ENCODE measurements at regions not wholly inside any gene's neighbourhood (a gene's known extent, or its start where the extent isn't known, plus 50 kb on each side); places are given as distances from the start of the nearest gene placed in this dataset.

DNA sequence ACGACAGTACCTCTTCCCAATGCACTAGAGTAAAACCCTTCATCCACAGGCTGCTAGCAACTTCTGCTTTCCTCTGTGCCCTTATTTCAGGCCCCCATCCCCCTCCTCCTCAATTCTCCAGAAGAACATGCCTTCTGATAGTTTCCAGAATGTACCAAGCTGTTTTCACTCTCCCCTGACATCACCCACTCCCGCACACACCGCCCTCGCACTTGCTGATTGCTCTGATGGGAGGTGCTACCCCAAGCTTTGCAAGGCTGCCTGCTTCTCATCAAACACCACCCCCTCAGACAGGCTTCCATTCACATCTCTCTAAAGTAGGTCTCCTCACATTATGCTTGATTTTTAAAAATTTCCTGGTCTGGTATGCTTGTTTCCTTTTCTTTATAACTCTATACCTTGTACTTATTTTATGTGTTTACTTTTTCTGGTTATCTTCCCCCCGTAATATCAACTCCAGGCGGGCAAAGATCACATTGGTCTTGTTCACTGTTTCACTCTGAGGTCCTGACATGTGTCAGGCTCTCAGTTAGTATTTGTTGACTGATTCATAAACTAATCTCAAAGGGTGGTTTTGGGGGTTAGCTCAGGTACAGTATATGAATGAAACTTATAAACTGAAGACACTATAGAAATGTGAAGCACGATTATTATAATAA lies 91.0 kb upstream of the C9orf72 start:
- Histone ChIP-seq H3K9me3 (ENCODE audit: control insufficient read depth, low read length) (no peaks in the 10 kb centered on the region), H3K4me3 (ENCODE audit: low read length) (no peak overlapping the region), H3K27ac (ENCODE audit: low read depth, low read length) (no peak overlapping the region), H3K4me1 (ENCODE audit: control insufficient read depth, insufficient read depth, low read length) (peaks cover 3% of the 10 kb centered on the region), H3K27me3 (ENCODE audit: control insufficient read depth, insufficient read depth, low read length, poor library complexity, severe bottlenecking) (peaks cover 15% of the 10 kb centered on the region), H3K9ac (ENCODE audit: extremely low read depth, low read length, poor library complexity, severe bottlenecking) (no peak overlapping the region), H3K36me3 (ENCODE audit: control insufficient read depth, insufficient read depth, low read length) (no peaks in the 10 kb centered on the region)
- H3K4me3 Mint-ChIP-seq = no peak overlapping the region
- H3K27me3 Mint-ChIP-seq (ENCODE audit: insufficient read depth) = peaks cover 18% of the 10 kb centered on the region
- H3K36me3 Mint-ChIP-seq (ENCODE audit: low read depth) = no peaks in the 10 kb centered on the region
- peak; percentile 54 for DNase-seq
- peaks cover 27% of the 10 kb centered on the region for H3K4me1 Mint-ChIP-seq
- no peaks in the 10 kb centered on the region for H3K9me3 Mint-ChIP-seq
- 90 to 91% methylated on average over 5 to 7 of the region's 7 CpGs for WGBS, 2 experiments (ENCODE audit: insufficient coverage in 1 of 2, insufficient read length in 1 of 2)
- no peak for TF ChIP-seq CTCF (conservative IDR thresholded peaks at IDR 0.05)
- H3K27ac Mint-ChIP-seq = no peak overlapping the region

DNA sequence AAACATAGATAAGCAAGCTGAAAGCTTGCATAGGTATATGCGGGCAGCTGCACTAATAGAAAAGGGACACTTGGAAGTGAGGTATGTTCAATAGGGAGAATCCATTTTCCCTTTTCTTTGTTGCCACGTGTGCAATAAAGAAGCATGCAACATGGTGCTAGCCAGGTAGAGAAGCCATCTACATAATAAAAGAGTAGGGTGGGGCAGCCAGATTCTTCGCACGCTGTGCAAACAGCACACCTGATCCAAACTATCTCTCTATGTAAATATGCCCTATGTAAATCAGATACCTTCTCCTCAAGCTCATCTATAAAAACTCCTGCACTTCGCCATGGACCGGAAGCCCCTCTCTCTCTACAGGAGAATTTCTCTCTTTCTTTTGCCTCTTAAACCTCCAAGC lies 91.9 kb upstream of the C9orf72 start:
- Histone ChIP-seq H3K9me3 (ENCODE audit: control insufficient read depth, low read length) (no peaks in the 10 kb centered on the region), H3K27me3 (ENCODE audit: control insufficient read depth, insufficient read depth, low read length, poor library complexity, severe bottlenecking) (peaks cover 15% of the 10 kb centered on the region), H3K36me3 (ENCODE audit: control insufficient read depth, insufficient read depth, low read length) (no peaks in the 10 kb centered on the region), H3K27ac (ENCODE audit: low read depth, low read length) (no peak overlapping the region), H3K9ac (ENCODE audit: extremely low read depth, low read length, poor library complexity, severe bottlenecking) (no peak overlapping the region), H3K4me3 (ENCODE audit: low read length) (no peak overlapping the region), H3K4me1 (ENCODE audit: control insufficient read depth, insufficient read depth, low read length) (peaks cover 3% of the 10 kb centered on the region)
- peaks cover 26% of the 10 kb centered on the region for H3K4me1 Mint-ChIP-seq
- H3K27ac Mint-ChIP-seq = no peak overlapping the region
- H3K27me3 Mint-ChIP-seq (ENCODE audit: insufficient read depth) = peaks cover 18% of the 10 kb centered on the region
- 79 to 81% methylated on average over 6 of the region's 6 CpGs for WGBS, 2 experiments (ENCODE audit: insufficient coverage in 1 of 2, insufficient read length in 1 of 2)
- H3K36me3 Mint-ChIP-seq (ENCODE audit: low read depth) = no peaks in the 10 kb centered on the region
- DNase-seq = peak; percentile 45
- no peak for TF ChIP-seq CTCF (conservative IDR thresholded peaks at IDR 0.05)
- H3K4me3 Mint-ChIP-seq = no peak overlapping the region
- H3K9me3 Mint-ChIP-seq = no peaks in the 10 kb centered on the region

DNA sequence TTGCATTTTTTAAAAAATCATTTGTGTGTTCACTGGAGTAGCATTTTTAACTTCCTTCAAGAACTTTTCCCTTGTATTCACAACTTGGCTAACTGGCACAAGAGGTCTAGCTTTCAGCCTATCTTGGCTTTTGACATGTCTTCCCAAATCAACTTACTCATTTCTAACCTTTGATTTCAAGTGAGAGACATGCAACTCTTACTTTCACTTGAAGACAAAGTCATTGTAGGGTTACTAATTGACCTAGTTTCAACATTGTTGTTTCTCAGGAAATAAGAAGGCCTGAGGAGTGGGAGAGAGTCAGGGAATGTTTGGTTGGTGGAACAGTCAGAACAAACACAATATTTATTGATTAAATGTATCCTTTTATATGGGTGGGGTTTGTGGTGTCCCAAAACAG lies 95.0 kb upstream of the C9orf72 start:
- Mint-ChIP-seq H3K36me3 (ENCODE audit: low read depth) (no peaks in the 10 kb centered on the region), H3K4me1 (peaks cover 46% of the 10 kb centered on the region), H3K27me3 (ENCODE audit: insufficient read depth) (peaks cover 19% of the 10 kb centered on the region), H3K9me3 (no peaks in the 10 kb centered on the region), H3K27ac (no peak overlapping the region), H3K4me3 (no peak overlapping the region)
- no peak for DNase-seq
- Histone ChIP-seq H3K36me3 (ENCODE audit: control insufficient read depth, insufficient read depth, low read length) (no peaks in the 10 kb centered on the region), H3K27ac (ENCODE audit: low read depth, low read length) (no peak overlapping the region), H3K4me1 (ENCODE audit: control insufficient read depth, insufficient read depth, low read length) (peaks cover 3% of the 10 kb centered on the region), H3K27me3 (ENCODE audit: control insufficient read depth, insufficient read depth, low read length, poor library complexity, severe bottlenecking) (peaks cover 15% of the 10 kb centered on the region), H3K9ac (ENCODE audit: extremely low read depth, low read length, poor library complexity, severe bottlenecking) (no peak overlapping the region), H3K9me3 (ENCODE audit: control insufficient read depth, low read length) (no peaks in the 10 kb centered on the region), H3K4me3 (ENCODE audit: low read length) (no peak overlapping the region)
- no peak for TF ChIP-seq CTCF (conservative IDR thresholded peaks at IDR 0.05)
